Heart left ventricle (tissue), 16 donors: ENCODE measurements at regions not wholly inside any gene's neighbourhood (a gene's known extent, or its start where the extent isn't known, plus 50 kb on each side); places are given as distances from the start of the nearest gene placed in this dataset.

Source experiments
- ATAC-seq, 4 donors: fragments of 200-7000 bp; cut with Tn5 transposase; one replicate each; pipeline ENCODE4 v1.9.1; 2020 to 2022; ENCODE audit warnings: moderate library complexity in 4 of 4, mild to moderate bottlenecking in 3 of 4, moderate number of reproducible peaks in 1 of 4
- DNase-seq, 5 donors: peaks; one replicate each; pipeline ENCODE4 v3.0.0-alpha.2; 2020
- H3K27ac ChIP-seq, 12 donors: fragments of 200-600 bp; sonication (generic) in 4 of 12; one replicate each; pipeline versions ENCODE4 v1.5.0 to v1.8.0; 2016 to 2022; ENCODE audit warnings: mild to moderate bottlenecking in 2 of 12
- H3K27me3 ChIP-seq, 9 donors: fragments of 200-600 bp; sonication (generic) in 2 of 9; one replicate each; pipeline versions ENCODE4 v1.5.1 to v1.8.0; 2016 to 2022; ENCODE audit warnings: mild to moderate bottlenecking in 3 of 9
- H3K36me3 ChIP-seq, 9 donors: fragments of 200-600 bp; sonication (generic) in 2 of 9; one replicate each; pipeline versions ENCODE4 v1.5.0 to v1.8.0; 2018 to 2022; ENCODE audit warnings: mild to moderate bottlenecking in 2 of 9
- H3K4me1 ChIP-seq, 12 donors: fragments of 200-600 bp; sonication (generic) in 4 of 12; one replicate each; pipeline versions ENCODE4 v1.5.0 to v1.8.0; 2016 to 2022; ENCODE audit warnings: mild to moderate bottlenecking in 3 of 12
- H3K4me3 ChIP-seq, 12 donors: fragments of 200-600 bp; sonication (generic) in 4 of 12; one replicate each; pipeline versions ENCODE4 v1.5.0 to v1.8.0; 2017 to 2022; ENCODE audit warnings: mild to moderate bottlenecking in 9 of 12, moderate library complexity in 4 of 12
- H3K9me3 ChIP-seq, 12 donors: fragments of 200-600 bp; sonication (generic) in 4 of 12; one replicate each; pipeline versions ENCODE4 v1.5.0 to v1.8.0; 2016 to 2022; ENCODE audit warnings: mild to moderate bottlenecking in 1 of 12
- CTCF ChIP-seq, 12 donors: fragments of 200-600 bp; sonication (generic) in 4 of 12; IDR thresholded peaks; one replicate each; pipeline versions ENCODE4 v1.5.0 to v1.8.0; 2018 to 2022; ENCODE audit warnings: antibody characterized with exemption in 12 of 12, mild to moderate bottlenecking in 5 of 12
- POLR2A ChIP-seq, 2 donors: fragments of 450-650 bp; IDR thresholded peaks; one replicate each; pipeline ENCODE4 v1.6.1; 2017; ENCODE audit warnings: antibody characterized with exemption in 2 of 2, mild to moderate bottlenecking in 2 of 2, moderate library complexity in 2 of 2
- WGBS, 4 donors: extraction: QIAGEN DNeasy Blood & Tissue Kit in 2 of 4; methylation state at CpG; one replicate each; pipeline versions ENCODE4 v1.1.5 to v1.1.7; 2013 to 2018; 5-methylcytosine and 5-hydroxymethylcytosine counted together
- intact Hi-C, 10 donors: fragments of 100-400 bp; cut with DNase I; formaldehyde crosslinking; loops; one replicate each; pipeline versions ENCODE4 v1.11.1 to v1.14.2; 2022
- donor health status: ischemic (EF 13 %, LVEDD 7.1; RV severe dilation, severe dysfunction).
- donor health status: healthy with polysubstance abuse.
- donor health status: DM: no; HTN: yes; CAD: no.
- donor health status: DM: no; HTN: no; CAD: no.
- donor health status: ischemic (EF 25% LVEDD 6.9; RV normal size, moderate dysfunction).
- donor health status: ischemic (EF 25% LVEDD 5.7; RV mildly dilated, moderate dysfunction).
- donor health status: healthy.
- donor health status: DM: yes; HTN: yes; CAD: no.
- donor health status: ischemic (EF 35%, LVEDD 5.7; RV mildly dilated, moderate dysfunction).
- donor health status: nonischemic (EF 11% LVEDD 7.7; RV severe dilation, severe dysfunction).
- donor health status: DM: yes; HTN: yes; CAD: no.
- donor health status: PGD.
- donor health status: ischemic (EF 29% LVEDD 5.4; RV normal size, mild dysfunction).
- donor health status: nonischemic (EF 23%, LVEDD 6.1; RV moderate dilation, normal function).

- 69 to 79% (median 74%) methylated on average over 5 of the region's 5 CpGs for WGBS, 4 donors
- ATAC-seq = no peak
These were observed 322.0 kb downstream of the CTTN start for GRCh38 chr11:70720281-70720680.

GRCh38 chr11:70721006-70721405, 322.7 kb downstream of the CTTN start:
- Histone ChIP-seq H3K4me1 (no peaks in the 10 kb centered on the region), H3K36me3 (no peaks in the 10 kb centered on the region), H3K27ac (no peak overlapping the region), H3K9me3 (no peaks in the 10 kb centered on the region), H3K4me3 (no peak overlapping the region), H3K27me3 (peaks cover 0 to 20% (median 7%) of the 10 kb centered on the region in 9 donors)
- WGBS, 4 donors = 81 to 89% (median 86%) methylated on average over 12 of the region's 12 CpGs
- ATAC-seq (no peak), DNase-seq (no peak)
- no peak for TF ChIP-seq POLR2A (IDR thresholded peaks at IDR 0.05)
- intact Hi-C loops = no loop called here

More at GRCh38 chr11:70720281-70720680, 322.0 kb downstream of the CTTN start:
- H3K36me3 ChIP-seq = no peaks in the 10 kb centered on the region
- no peak for TF ChIP-seq CTCF (IDR thresholded peaks at IDR 0.05)
- no peak for TF ChIP-seq POLR2A (IDR thresholded peaks at IDR 0.05)
- no peak overlapping the region for H3K27ac ChIP-seq
- no peaks in the 10 kb centered on the region for H3K4me1 ChIP-seq
- H3K4me3 ChIP-seq = no peak overlapping the region
- H3K9me3 ChIP-seq = no peaks in the 10 kb centered on the region
- DNase-seq = no peak
- H3K27me3 ChIP-seq = peaks cover 0 to 27% (median 7%) of the 10 kb centered on the region in 9 donors
- intact Hi-C loops = no loop called here

GRCh38 chr11:70725278-70725677, 326.9 kb downstream of the CTTN start:
- TF ChIP-seq CTCF (IDR thresholded peaks at IDR 0.05) = no peak
- TF ChIP-seq POLR2A (IDR thresholded peaks at IDR 0.05) = no peak
- no peaks in the 10 kb centered on the region for H3K36me3 ChIP-seq
- no peaks in the 10 kb centered on the region for H3K4me1 ChIP-seq
- intact Hi-C loops = no loop called here
- no peak overlapping the region for H3K27ac ChIP-seq
- peaks cover 0 to 6% (median 0%) of the 10 kb centered on the region in 12 donors for H3K9me3 ChIP-seq
- H3K27me3 ChIP-seq = peaks cover 0 to 3% (median 0%) of the 10 kb centered on the region in 9 donors
- DNase-seq (no peak), ATAC-seq (no peak)
- 74 to 78% (median 75%) methylated on average over 7 to 10 of the region's 10 CpGs for WGBS, 4 donors
- no peak overlapping the region for H3K4me3 ChIP-seq

- no peak for DNase-seq
- 63 to 72% (median 71%) methylated on average over 7 of the region's 7 CpGs for WGBS, 4 donors
- no peak for ATAC-seq
- intact Hi-C loops = no loop called here
- no peaks in the 10 kb centered on the region for H3K4me1 ChIP-seq
- peaks cover 0 to 3% (median 0%) of the 10 kb centered on the region in 9 donors for H3K27me3 ChIP-seq
- peaks cover 0 to 6% (median 0%) of the 10 kb centered on the region in 12 donors for H3K9me3 ChIP-seq
- no peak overlapping the region for H3K27ac ChIP-seq
- H3K36me3 ChIP-seq = no peaks in the 10 kb centered on the region
- TF ChIP-seq CTCF (IDR thresholded peaks at IDR 0.05) = no peak
- no peak for TF ChIP-seq POLR2A (IDR thresholded peaks at IDR 0.05)
- no peak overlapping the region for H3K4me3 ChIP-seq
These were observed 327.4 kb downstream of the CTTN start for GRCh38 chr11:70725739-70726138.

- H3K27me3 ChIP-seq = peaks cover 0 to 3% (median 0%) of the 10 kb centered on the region in 9 donors
- H3K36me3 ChIP-seq = no peaks in the 10 kb centered on the region
- 90 to 95% (median 92%) methylated on average over 5 of the region's 5 CpGs for WGBS, 4 donors
- no peak for DNase-seq
- H3K27ac ChIP-seq = no peak overlapping the region
- intact Hi-C loops = no loop called here
- TF ChIP-seq POLR2A (IDR thresholded peaks at IDR 0.05) (no peak), CTCF (IDR thresholded peaks at IDR 0.05) (no peak)
- no peak for ATAC-seq
- no peak overlapping the region for H3K4me3 ChIP-seq
- no peaks in the 10 kb centered on the region for H3K4me1 ChIP-seq
- peaks cover 0 to 6% (median 0%) of the 10 kb centered on the region in 12 donors for H3K9me3 ChIP-seq
These were observed 328.7 kb downstream of the CTTN start for GRCh38 chr11:70727021-70727420.
